ENCODE measurements at regions not wholly inside any gene's neighbourhood (a gene's known extent, or its start where the extent isn't known, plus 50 kb on each side); places are given as distances from the start of the nearest gene placed in this dataset.

DNA sequence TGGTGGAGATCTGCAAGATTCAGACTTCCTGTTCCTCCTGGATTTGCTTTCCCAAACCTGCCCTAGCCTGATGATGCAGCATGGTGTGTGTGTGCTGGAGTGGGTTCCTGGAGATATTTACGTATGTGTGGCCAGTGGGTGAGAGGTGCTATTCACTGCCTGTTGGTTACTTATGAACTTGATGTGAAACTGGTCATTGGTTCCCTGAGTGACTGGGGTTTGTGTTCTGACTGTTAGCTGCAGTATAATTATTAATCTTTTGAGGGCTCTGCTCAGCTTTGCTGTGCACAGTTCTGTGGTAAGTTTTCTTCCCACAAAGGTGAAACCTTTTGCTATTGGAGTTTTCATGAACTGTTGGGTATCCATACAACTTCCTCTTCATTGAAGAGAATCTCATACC is 541.8 kb upstream of the FBXO33 start (continued):
- TF ChIP-seq ZNF382 (CRISPR knock-in tag; IDR thresholded peaks at IDR 0.05; ENCODE audit: borderline replicate concordance) = no peak

DNA sequence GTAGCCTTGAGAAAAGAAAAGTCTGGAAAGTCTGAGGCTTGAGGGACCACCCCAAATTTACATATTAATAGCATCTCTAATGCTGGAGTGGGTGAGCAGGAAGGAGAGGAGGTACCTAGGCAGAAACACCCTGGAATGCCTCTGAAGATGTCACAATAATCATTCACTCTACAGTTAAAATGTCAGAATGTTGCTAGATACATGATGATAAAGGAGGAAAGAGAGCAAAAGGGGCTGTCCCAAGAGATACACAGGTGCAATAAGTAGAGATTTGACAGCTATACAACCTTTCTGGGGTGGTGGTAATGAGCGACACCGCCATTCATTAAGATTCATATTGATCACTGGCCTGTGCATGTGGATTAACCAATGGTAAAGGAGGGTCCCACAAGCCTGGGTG is 540.5 kb upstream of the FBXO33 start:
- BruUV-seq (replicated peaks) = no TSS peak
- no peak for DNase-seq (ENCODE audit: low spot score)
- POLR2A ChIA-PET = no interaction called here

DNA sequence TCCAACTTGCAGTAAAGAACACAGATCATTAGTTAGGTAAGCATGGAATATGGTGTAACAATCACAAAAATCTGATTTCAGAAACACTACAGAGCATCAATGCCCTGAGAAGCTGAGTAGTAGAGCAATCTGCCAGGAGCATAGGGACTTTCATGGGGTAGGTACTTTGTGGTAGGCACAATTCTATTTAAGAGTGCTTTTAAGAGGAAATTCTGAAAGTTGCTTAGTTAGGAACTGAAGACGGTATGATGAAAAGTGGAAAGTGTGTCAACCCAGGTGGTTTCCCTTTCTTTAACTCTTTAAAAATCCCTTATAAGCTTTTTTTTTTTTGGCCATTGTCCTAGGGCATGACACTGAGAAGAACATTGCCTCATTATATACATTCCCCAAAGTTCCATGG is 535.7 kb upstream of the FBXO33 start:
- no peaks in the 10 kb centered on the region for H3K36me3 ChIP-seq (replicated peaks in 1 of 2; ENCODE audit: control insufficient read depth in 1 of 2, insufficient read depth in 2 of 2, low read length in 2 of 2)
- 75% methylated on average over 1 of the region's 1 CpG for WGBS (ENCODE audit: low lambda C conversion rate)
- H3K4me2 ChIP-seq (ENCODE audit: low read depth, low read length) = no peak overlapping the region
- intact Hi-C loops (cut with micrococcal nuclease; ENCODE audit: unreplicated experiment) = no loop called here
- peaks cover 42% of the 10 kb centered on the region for H3K9me3 ChIP-seq (ENCODE audit: low read length)
- no peak overlapping the region for H3K4me3 ChIP-seq (replicated peaks in 1 of 3; ENCODE audit: insufficient read depth in 1 of 3, low read depth in 2 of 3, low read length in 3 of 3)
- BruUV-seq (replicated peaks) = no TSS peak
- no peak overlapping the region for H3K27ac ChIP-seq (ENCODE audit: extremely low read length, insufficient read depth, low read length)
- H2AFZ ChIP-seq (ENCODE audit: low read length) = no peak overlapping the region
- H3K79me2 ChIP-seq (ENCODE audit: insufficient read depth, low read length) = no peaks in the 10 kb centered on the region
- no peak overlapping the region for H3K9ac ChIP-seq (ENCODE audit: insufficient read depth, low read depth, low read length)
- peaks cover 8% of the 10 kb centered on the region; the same call in 1 of the 2 replicates for H3K4me1 ChIP-seq (ENCODE audit: insufficient read depth, low read length)
- ChIA-PET CTCF (ENCODE audit: low intra/inter-chr PET ratio, low total read pairs) (no interaction called here), POLR2A (no interaction called here)
- no peak for ATAC-seq
- no peak for FAIRE-seq
- DNase-seq (ENCODE audit: low spot score) = no peak
- no peaks in the 10 kb centered on the region for H4K20me1 ChIP-seq (ENCODE audit: insufficient read depth, low read length)
- no peaks in the 10 kb centered on the region for H3K27me3 ChIP-seq (ENCODE audit: control insufficient read depth in 1 of 2, insufficient read depth in 2 of 2, low read length in 2 of 2)
- in situ Hi-C loops (cut with HindIII; ENCODE audit: extremely low pct_ligation_motif_present, low pct_unique_long_range_greater_than_20kb) = no loop called here
- TF ChIP-seq PHF20 (CRISPR knock-in tag; IDR thresholded peaks at IDR 0.05) (no peak), CHCHD3 (CRISPR knock-in tag; IDR thresholded peaks at IDR 0.05) (no peak), REPIN1 (CRISPR knock-in tag; IDR thresholded peaks at IDR 0.05; ENCODE audit: borderline replicate concordance, low read depth) (no peak), ZFYVE20 (CRISPR knock-in tag; IDR thresholded peaks at IDR 0.05; ENCODE audit: borderline replicate concordance, low read depth) (no peak), KDM4B (CRISPR knock-in tag; IDR thresholded peaks at IDR 0.05) (no peak), FOSL2 (CRISPR knock-in tag; IDR thresholded peaks at IDR 0.05) (no peak)
- TF ChIP-seq, protein P1, sequence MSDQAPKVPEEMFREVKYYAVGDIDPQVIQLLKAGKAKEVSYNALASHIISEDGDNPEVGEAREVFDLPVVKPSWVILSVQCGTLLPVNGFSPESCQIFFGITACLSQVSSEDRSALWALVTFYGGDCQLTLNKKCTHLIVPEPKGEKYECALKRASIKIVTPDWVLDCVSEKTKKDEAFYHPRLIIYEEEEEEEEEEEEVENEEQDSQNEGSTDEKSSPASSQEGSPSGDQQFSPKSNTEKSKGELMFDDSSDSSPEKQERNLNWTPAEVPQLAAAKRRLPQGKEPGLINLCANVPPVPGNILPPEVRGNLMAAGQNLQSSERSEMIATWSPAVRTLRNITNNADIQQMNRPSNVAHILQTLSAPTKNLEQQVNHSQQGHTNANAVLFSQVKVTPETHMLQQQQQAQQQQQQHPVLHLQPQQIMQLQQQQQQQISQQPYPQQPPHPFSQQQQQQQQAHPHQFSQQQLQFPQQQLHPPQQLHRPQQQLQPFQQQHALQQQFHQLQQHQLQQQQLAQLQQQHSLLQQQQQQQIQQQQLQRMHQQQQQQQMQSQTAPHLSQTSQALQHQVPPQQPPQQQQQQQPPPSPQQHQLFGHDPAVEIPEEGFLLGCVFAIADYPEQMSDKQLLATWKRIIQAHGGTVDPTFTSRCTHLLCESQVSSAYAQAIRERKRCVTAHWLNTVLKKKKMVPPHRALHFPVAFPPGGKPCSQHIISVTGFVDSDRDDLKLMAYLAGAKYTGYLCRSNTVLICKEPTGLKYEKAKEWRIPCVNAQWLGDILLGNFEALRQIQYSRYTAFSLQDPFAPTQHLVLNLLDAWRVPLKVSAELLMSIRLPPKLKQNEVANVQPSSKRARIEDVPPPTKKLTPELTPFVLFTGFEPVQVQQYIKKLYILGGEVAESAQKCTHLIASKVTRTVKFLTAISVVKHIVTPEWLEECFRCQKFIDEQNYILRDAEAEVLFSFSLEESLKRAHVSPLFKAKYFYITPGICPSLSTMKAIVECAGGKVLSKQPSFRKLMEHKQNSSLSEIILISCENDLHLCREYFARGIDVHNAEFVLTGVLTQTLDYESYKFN (CRISPR knock-in tag; conservative IDR thresholded peaks at IDR 0.05) = no peak
- TF ChIP-seq, protein P2, sequence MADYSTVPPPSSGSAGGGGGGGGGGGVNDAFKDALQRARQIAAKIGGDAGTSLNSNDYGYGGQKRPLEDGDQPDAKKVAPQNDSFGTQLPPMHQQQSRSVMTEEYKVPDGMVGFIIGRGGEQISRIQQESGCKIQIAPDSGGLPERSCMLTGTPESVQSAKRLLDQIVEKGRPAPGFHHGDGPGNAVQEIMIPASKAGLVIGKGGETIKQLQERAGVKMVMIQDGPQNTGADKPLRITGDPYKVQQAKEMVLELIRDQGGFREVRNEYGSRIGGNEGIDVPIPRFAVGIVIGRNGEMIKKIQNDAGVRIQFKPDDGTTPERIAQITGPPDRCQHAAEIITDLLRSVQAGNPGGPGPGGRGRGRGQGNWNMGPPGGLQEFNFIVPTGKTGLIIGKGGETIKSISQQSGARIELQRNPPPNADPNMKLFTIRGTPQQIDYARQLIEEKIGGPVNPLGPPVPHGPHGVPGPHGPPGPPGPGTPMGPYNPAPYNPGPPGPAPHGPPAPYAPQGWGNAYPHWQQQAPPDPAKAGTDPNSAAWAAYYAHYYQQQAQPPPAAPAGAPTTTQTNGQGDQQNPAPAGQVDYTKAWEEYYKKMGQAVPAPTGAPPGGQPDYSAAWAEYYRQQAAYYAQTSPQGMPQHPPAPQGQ (CRISPR knock-in tag; IDR thresholded peaks at IDR 0.05; ENCODE audit: borderline replicate concordance) = no peak
- TF ChIP-seq, protein P3, sequence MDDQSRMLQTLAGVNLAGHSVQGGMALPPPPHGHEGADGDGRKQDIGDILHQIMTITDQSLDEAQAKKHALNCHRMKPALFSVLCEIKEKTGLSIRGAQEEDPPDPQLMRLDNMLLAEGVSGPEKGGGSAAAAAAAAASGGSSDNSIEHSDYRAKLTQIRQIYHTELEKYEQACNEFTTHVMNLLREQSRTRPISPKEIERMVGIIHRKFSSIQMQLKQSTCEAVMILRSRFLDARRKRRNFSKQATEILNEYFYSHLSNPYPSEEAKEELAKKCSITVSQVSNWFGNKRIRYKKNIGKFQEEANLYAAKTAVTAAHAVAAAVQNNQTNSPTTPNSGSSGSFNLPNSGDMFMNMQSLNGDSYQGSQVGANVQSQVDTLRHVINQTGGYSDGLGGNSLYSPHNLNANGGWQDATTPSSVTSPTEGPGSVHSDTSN (CRISPR knock-in tag; IDR thresholded peaks at IDR 0.05; ENCODE audit: borderline replicate concordance) = no peak

More for the DNA sequence above, 540.5 kb upstream of the FBXO33 start:
- WGBS (ENCODE audit: low lambda C conversion rate) = 53% methylated on average over 2 of the region's 2 CpGs
- H3K9ac ChIP-seq (ENCODE audit: insufficient read depth, low read depth, low read length) = no peak overlapping the region
- no peak overlapping the region for H3K4me2 ChIP-seq (ENCODE audit: low read depth, low read length)
- no peaks in the 10 kb centered on the region for H4K20me1 ChIP-seq (ENCODE audit: insufficient read depth, low read length)
- H3K9me3 ChIP-seq (ENCODE audit: low read length) = peaks cover 19% of the 10 kb centered on the region
- H3K4me1 ChIP-seq (ENCODE audit: insufficient read depth, low read length) = no peaks in the 10 kb centered on the region
- CTCF ChIA-PET (ENCODE audit: low intra/inter-chr PET ratio, low total read pairs) = no interaction called here
- no peaks in the 10 kb centered on the region for H3K79me2 ChIP-seq (ENCODE audit: insufficient read depth, low read length)
- H3K4me3 ChIP-seq (replicated peaks in 1 of 3; ENCODE audit: insufficient read depth in 1 of 3, low read depth in 2 of 3, low read length in 3 of 3) = no peak overlapping the region
- ATAC-seq (no peak), FAIRE-seq (no peak)
- H3K36me3 ChIP-seq (replicated peaks in 1 of 2; ENCODE audit: control insufficient read depth in 1 of 2, insufficient read depth in 2 of 2, low read length in 2 of 2) = no peaks in the 10 kb centered on the region
- H3K27me3 ChIP-seq (ENCODE audit: control insufficient read depth in 1 of 2, insufficient read depth in 2 of 2, low read length in 2 of 2) = no peaks in the 10 kb centered on the region
- intact Hi-C loops (cut with micrococcal nuclease; ENCODE audit: unreplicated experiment) (no loop called here), in situ Hi-C loops (cut with HindIII; ENCODE audit: extremely low pct_ligation_motif_present, low pct_unique_long_range_greater_than_20kb) (no loop called here)
- H3K27ac ChIP-seq (ENCODE audit: extremely low read length, insufficient read depth, low read length) = no peak overlapping the region
- no peak for TF ChIP-seq ZNF33A (CRISPR knock-in tag; IDR thresholded peaks at IDR 0.05; ENCODE audit: borderline replicate concordance)
- H2AFZ ChIP-seq (ENCODE audit: low read length) = no peak overlapping the region

Data from HepG2 (cell line).